ENCODE measurements at regions not wholly inside any gene's neighbourhood (a gene's known extent, or its start where the extent isn't known, plus 50 kb on each side); places are given as distances from the start of the nearest gene placed in this dataset.
A peak's percentile ranks its signal among the peaks of the same experiment; 100 is the strongest.

DNA sequence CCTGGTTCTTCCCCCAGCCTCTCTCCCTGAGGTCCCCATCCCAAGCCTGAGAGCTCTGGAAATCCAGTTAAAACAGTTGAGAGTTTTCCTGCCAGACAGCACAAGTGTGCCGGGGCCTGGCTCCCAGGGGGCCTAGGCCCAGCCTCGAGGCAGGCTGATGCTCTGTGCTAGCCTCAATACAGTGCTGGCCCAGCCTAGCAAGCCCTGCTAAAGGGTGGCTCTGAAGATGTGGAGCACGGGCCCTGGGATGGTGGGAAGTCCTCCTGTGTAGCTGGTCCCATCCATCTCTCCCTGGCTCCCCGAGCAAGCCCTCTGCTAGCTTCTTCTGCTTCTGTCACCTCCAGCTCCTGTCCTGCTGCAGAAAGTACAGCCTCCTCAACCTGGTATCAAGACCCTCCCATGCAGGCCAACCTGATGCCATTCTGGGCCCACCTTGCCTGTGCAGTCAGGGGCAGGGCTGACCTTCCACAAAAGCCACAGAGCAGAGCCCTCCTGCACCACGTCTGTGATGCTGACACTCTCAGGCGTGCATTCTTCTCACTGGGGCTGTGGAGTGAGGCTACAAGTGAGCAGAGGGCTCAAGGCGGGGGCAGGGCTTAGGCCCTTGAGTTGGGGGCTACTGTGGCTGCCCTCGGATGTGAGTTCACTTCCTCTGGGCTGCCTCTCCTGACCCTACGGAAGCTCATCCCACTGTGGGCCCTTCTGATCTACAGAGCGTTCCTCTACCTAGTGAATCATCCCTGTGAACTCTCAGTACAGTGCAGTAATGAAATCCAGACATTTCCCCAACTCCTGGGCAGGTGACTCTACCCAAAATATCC lies 60.1 kb upstream of the LAPTM4A start:
- no peaks in the 10 kb centered on the region for H3K36me3 ChIP-seq
- H3K9me3 ChIP-seq, result no peaks in the 10 kb centered on the region
- DNase-seq (peak in 1 of 3 donors; percentile 31), ATAC-seq (no peak)
- no peak overlapping the region for H3K4me3 ChIP-seq
- peaks cover 0 to 15% (median 5%) of the 10 kb centered on the region in 4 donors for H3K4me1 ChIP-seq
- no peaks in the 10 kb centered on the region for H3K27me3 ChIP-seq
- WGBS (ENCODE audit: insufficient coverage, low coverage, low lambda C conversion rate, missing lambda C conversion rate), result 71% methylated on average over 1 of the region's 10 CpGs
- intact Hi-C loops (cut with DNase I), result loop anchor here in 1 of 2 donors (10.0 kb wide), 1 partner anchor 113 kb away; the partner anchor contains the start of gene SDC1
- H3K27ac ChIP-seq, result no peak overlapping the region
- TF ChIP-seq POLR2A (IDR thresholded peaks at IDR 0.05), result no peak
- TF ChIP-seq, protein P1, sequence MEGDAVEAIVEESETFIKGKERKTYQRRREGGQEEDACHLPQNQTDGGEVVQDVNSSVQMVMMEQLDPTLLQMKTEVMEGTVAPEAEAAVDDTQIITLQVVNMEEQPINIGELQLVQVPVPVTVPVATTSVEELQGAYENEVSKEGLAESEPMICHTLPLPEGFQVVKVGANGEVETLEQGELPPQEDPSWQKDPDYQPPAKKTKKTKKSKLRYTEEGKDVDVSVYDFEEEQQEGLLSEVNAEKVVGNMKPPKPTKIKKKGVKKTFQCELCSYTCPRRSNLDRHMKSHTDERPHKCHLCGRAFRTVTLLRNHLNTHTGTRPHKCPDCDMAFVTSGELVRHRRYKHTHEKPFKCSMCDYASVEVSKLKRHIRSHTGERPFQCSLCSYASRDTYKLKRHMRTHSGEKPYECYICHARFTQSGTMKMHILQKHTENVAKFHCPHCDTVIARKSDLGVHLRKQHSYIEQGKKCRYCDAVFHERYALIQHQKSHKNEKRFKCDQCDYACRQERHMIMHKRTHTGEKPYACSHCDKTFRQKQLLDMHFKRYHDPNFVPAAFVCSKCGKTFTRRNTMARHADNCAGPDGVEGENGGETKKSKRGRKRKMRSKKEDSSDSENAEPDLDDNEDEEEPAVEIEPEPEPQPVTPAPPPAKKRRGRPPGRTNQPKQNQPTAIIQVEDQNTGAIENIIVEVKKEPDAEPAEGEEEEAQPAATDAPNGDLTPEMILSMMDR (IDR thresholded peaks at IDR 0.05), result no peak

DNA sequence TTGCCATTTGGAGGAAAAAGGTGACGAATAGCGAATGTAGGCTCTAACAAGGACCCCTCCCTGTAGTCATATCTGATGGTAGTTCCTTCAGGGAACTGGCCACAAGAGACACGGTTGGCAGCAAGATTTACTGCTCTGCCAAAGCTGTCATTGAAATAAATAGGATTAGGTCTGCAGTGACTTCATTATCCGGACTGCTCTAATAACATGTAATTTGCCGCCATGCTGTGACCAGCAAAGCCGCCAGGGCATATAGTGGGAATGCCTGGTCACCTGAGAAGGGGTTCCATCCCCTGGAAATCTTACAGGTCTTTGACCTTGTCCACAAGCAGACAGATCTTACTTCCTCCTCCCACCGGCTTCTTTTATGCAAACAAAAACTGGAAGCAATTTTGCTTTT lies 59.4 kb upstream of the LAPTM4A start:
- TF ChIP-seq, protein P1 (IDR thresholded peaks at IDR 0.05), result no peak
- no peak for TF ChIP-seq POLR2A (IDR thresholded peaks at IDR 0.05)

DNA sequence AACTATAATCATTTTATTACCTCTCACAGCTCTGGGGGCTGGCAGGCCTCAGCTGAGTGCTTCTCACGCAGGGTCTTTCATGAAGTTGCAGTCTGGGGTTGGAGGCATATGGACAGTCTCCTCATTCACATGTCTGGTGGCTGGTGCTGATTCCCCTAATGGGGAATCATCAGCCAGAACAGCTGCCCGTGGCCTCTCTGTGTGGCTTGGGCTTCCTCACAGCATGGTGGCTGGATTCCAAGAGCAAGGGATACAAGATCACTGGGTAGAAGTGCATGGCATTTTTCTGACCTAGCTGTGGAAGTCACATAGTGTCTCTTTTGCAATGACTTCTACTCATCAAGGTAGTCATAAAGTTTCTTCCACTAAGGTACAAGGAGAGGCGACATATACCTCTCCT lies 59.0 kb upstream of the LAPTM4A start:
- Histone ChIP-seq H3K4me1 (peaks cover 0 to 15% (median 5%) of the 10 kb centered on the region in 4 donors), H3K9me3 (no peaks in the 10 kb centered on the region), H3K36me3 (no peaks in the 10 kb centered on the region), H3K4me3 (no peak overlapping the region), H3K27ac (no peak overlapping the region), H3K27me3 (no peaks in the 10 kb centered on the region)
- ATAC-seq, result no peak
- WGBS (ENCODE audit: insufficient coverage, low coverage, low lambda C conversion rate, missing lambda C conversion rate), result 92% methylated on average over 2 of the region's 3 CpGs
- intact Hi-C loops (cut with DNase I), result loop anchor here in 1 of 2 donors (10.0 kb wide), 1 partner anchor 114 kb away; the partner anchor contains the start of gene SDC1
- DNase-seq, result peak in 1 of 3 donors; percentile 11
- TF ChIP-seq POLR2A (IDR thresholded peaks at IDR 0.05), result no peak
- TF ChIP-seq, protein P1 (IDR thresholded peaks at IDR 0.05), result no peak

More for the DNA sequence above, 59.4 kb upstream of the LAPTM4A start:
- Histone ChIP-seq H3K4me3 (no peak overlapping the region), H3K27me3 (no peaks in the 10 kb centered on the region), H3K27ac (no peak overlapping the region), H3K36me3 (no peaks in the 10 kb centered on the region), H3K4me1 (peaks cover 0 to 15% (median 5%) of the 10 kb centered on the region in 4 donors), H3K9me3 (no peaks in the 10 kb centered on the region)
- intact Hi-C loops (cut with DNase I), result loop anchor here in 1 of 2 donors (10.0 kb wide), 1 partner anchor 114 kb away; the partner anchor contains the start of gene SDC1
- ATAC-seq (no peak), DNase-seq (no peak)
- WGBS (ENCODE audit: insufficient coverage, low coverage, low lambda C conversion rate, missing lambda C conversion rate), result 62% methylated on average over 4 of the region's 7 CpGs

DNA sequence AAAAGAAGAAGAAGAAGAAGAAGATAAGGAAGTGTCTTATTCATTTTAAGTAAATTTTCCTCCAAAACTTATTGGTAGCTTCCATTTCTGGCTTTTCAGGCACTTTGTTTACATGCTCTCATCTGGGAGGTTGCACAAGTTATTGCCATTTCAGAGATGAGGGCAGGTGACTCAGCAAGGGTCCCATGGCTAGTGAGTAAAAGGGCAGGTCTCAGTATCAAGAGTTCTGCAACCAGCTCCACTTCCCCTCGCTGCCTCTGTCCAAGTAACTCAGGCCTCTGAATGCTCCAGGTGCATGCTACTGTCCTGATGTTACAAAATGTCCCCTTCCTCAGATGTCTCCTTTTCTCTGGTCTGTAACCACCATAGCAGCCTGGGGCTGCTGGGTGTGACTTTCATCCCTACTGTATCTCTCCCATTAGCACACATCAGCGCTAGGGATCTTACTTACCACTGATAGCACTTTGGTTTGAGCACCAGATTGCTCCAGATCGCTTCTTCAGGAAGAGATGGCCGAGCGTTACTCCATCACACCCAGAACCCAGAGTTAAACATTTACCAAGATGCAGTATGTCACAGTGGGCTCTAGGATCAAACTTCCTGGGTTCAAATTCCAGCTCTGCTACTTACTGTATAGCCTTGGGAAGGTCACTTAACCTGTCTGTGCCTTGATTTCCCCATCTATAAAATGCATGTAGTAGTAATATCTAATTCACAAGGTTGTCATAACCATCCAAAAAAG lies 57.4 kb upstream of the LAPTM4A start:
- H3K27ac ChIP-seq, result peak overlapping the region in 2 of 3 donors; percentile 52 to 63
- H3K4me3 ChIP-seq, result peak overlapping the region in 1 of 3 donors; percentile 1
- no peaks in the 10 kb centered on the region for H3K27me3 ChIP-seq
- peak in 2 of 3 donors; percentile 13 to 53 for DNase-seq
- no peaks in the 10 kb centered on the region for H3K9me3 ChIP-seq
- peak; percentile 9 to 77 (median 62) for ATAC-seq
- intact Hi-C loops (cut with DNase I), result no loop called here
- WGBS (ENCODE audit: insufficient coverage, low coverage, low lambda C conversion rate, missing lambda C conversion rate), result 49% methylated on average over 4 of the region's 5 CpGs
- no peaks in the 10 kb centered on the region for H3K36me3 ChIP-seq
- peaks cover 0 to 24% (median 5%) of the 10 kb centered on the region in 4 donors for H3K4me1 ChIP-seq
- peak; percentile 21 for TF ChIP-seq POLR2A (IDR thresholded peaks at IDR 0.05)
- TF ChIP-seq, protein P1 (IDR thresholded peaks at IDR 0.05), result no peak
